Stimulated activated memory B cell treated with anti-CD40 and anti-IgM and Interleukin-4, amounts not matched to agents 10 μg/mL and 1 μg/mL and 100 μg/mL, for 72 hours (primary cell): ENCODE measurements at regions not wholly inside any gene's neighbourhood (a gene's known extent, or its start where the extent isn't known, plus 50 kb on each side); places are given as distances from the start of the nearest gene placed in this dataset.
A peak's percentile ranks its signal among the peaks of the same experiment; 100 is the strongest.

Source experiments
- ATAC-seq: fragments of 150-1000 bp; cut with Tn5 transposase; 2 replicates; pipeline ENCODE4 v1.10.0; 2021
- H3K27ac Mint-ChIP-seq: one replicate; pipeline ENCODE4 v1.8.0; 2022; ENCODE audit warnings: mild to moderate bottlenecking, mixed read lengths
- H3K27me3 Mint-ChIP-seq: one replicate; pipeline ENCODE4 v1.8.0; 2022; ENCODE audit warnings: mixed read lengths
- H3K36me3 Mint-ChIP-seq: one replicate; pipeline ENCODE4 v1.8.0; 2022; ENCODE audit warnings: mixed read lengths
- H3K4me1 Mint-ChIP-seq: one replicate; pipeline ENCODE4 v1.8.0; 2022; ENCODE audit warnings: mixed read lengths
- H3K4me3 Mint-ChIP-seq: one replicate; pipeline ENCODE4 v1.8.0; 2022; ENCODE audit warnings: mild to moderate bottlenecking, moderate library complexity, mixed read lengths
- H3K9me3 Mint-ChIP-seq: one replicate; pipeline ENCODE4 v1.8.0; 2022; ENCODE audit warnings: mixed read lengths

DNA sequence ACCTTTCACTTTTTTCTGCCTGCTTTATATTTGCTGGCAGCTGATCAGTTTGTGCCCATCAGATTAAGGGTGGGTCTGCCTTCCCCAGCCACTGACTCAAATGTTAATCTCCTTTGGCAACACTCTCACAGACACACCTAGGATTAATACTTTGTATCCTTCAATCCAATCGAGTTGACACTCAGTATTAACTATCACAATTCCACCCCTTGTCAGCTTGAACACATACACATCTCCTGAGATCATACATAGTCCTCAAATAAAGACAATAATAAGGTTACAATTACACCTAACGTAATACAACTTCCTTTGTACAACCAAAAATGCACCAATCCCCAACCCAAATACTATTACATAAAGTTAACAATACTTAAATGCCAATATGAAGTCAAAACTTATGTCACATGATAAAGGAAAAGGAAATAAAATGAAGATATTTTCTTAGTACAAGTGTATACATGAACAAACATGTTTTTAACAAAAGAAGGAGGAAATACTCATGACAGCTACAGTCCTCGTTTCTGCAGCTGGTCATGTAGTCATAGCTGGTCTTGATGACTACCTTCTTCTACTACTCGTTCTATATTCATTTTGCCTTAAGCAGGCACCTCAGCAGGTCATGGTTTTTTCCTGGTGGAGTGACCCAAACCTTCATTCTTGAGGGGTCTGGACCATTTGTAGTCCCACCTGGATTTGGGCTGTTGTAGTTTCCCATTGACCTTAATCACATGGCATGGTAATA, 96.7 kb upstream of the CABCOCO1 start:
- no peak for ATAC-seq
- no peak overlapping the region for H3K27ac Mint-ChIP-seq
- no peaks in the 10 kb centered on the region for H3K4me1 Mint-ChIP-seq
- no peak overlapping the region for H3K4me3 Mint-ChIP-seq
- no peaks in the 10 kb centered on the region for H3K36me3 Mint-ChIP-seq
- no peaks in the 10 kb centered on the region for H3K27me3 Mint-ChIP-seq
- peaks cover 3% of the 10 kb centered on the region for H3K9me3 Mint-ChIP-seq

DNA sequence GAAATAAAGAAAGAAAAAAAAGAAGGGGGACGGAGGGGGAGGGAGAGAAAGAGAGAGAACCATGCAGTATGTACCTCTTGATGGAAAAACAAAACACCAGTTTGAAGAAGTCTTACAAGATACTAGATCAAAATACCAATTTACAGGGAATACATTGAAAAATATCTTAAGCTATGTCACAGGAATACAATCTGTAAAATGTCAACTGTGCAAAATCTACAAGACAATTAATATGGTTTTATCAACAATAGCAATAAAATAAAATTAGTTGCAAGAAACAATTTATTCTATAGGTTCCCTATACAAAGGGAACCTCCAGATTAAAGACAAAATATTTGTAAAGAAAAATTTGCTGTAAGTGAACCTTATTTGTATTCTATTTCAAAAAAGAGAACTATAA, 98.3 kb upstream of the CABCOCO1 start:
- no peaks in the 10 kb centered on the region for H3K4me1 Mint-ChIP-seq
- no peaks in the 10 kb centered on the region for H3K27me3 Mint-ChIP-seq
- H3K9me3 Mint-ChIP-seq = no peaks in the 10 kb centered on the region
- no peak overlapping the region for H3K27ac Mint-ChIP-seq
- H3K4me3 Mint-ChIP-seq = no peak overlapping the region
- no peaks in the 10 kb centered on the region for H3K36me3 Mint-ChIP-seq
- ATAC-seq = no peak

DNA sequence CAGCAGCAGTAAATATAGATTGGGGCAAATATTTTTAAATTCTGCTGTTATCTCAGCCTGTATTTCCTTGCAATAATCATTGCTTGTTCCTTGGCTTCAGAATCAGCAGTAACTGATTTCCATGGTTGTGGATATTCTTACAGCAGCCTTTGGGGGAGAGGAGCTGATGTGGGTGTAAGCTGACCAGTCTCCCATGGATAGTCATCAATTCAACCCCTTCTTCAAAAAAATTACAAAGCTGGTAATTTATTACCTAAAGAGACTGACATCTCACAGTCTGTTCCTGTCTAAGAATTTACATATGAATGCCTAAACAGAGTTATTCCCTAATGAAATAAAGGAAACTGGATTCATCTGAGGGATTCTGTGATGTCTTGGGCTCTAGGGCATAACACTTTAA, 103.1 kb upstream of the CABCOCO1 start:
- peaks cover 2% of the 10 kb centered on the region for H3K9me3 Mint-ChIP-seq
- H3K4me3 Mint-ChIP-seq = no peak overlapping the region
- H3K4me1 Mint-ChIP-seq = no peaks in the 10 kb centered on the region
- H3K27ac Mint-ChIP-seq = no peak overlapping the region
- no peak for ATAC-seq
- no peaks in the 10 kb centered on the region for H3K36me3 Mint-ChIP-seq
- H3K27me3 Mint-ChIP-seq = peaks cover 12% of the 10 kb centered on the region

DNA sequence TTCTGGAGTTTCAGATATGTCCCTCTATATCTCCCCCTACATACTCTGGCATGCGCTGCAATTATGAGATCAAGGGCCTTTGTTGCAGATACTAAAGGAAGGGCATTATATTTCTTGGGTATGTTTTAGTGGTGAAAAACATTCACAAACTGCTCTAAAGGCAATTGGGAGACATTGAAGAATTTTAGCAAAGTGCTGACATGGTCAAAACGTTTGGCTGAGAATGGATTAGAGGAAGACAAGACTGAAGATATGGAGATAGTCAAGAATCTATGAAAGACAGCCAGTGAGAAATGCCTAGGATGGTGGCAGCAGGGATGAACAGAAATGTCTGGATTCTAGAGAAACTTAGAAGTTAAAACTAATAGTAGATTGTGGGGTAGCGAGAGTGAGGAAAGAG, 104.5 kb upstream of the CABCOCO1 start:
- ATAC-seq = no peak
- H3K27ac Mint-ChIP-seq = no peak overlapping the region

DNA sequence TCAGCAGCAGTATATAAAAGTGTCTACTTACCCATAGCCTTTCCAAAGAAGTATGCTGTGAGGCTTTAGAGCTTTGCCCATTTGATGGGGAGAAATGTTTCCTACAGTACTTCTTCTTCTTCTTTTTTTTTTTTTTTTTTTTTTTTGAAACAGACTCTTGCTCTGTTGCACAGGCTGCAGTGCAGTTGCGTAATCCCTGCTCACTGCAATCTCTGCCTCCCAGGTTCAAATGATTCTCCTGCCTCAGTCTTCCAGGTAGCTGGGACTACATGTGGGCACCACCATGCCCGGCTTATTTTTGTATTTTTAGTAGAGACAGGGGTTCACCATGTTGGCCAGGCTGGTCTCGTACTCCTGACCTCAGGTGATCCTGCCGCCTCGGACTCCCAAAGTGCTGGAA, 101.7 kb upstream of the TMEM26 start:
- H3K27ac Mint-ChIP-seq = no peak overlapping the region
- no peaks in the 10 kb centered on the region for H3K36me3 Mint-ChIP-seq
- peaks cover 2% of the 10 kb centered on the region for H3K9me3 Mint-ChIP-seq
- H3K27me3 Mint-ChIP-seq = peaks cover 22% of the 10 kb centered on the region
- H3K4me1 Mint-ChIP-seq = no peaks in the 10 kb centered on the region
- no peak overlapping the region for H3K4me3 Mint-ChIP-seq
- ATAC-seq = no peak

More for the DNA sequence above, 104.5 kb upstream of the CABCOCO1 start:
- peaks cover 14% of the 10 kb centered on the region for H3K27me3 Mint-ChIP-seq
- H3K4me1 Mint-ChIP-seq = no peaks in the 10 kb centered on the region
- H3K9me3 Mint-ChIP-seq = peaks cover 2% of the 10 kb centered on the region
- no peaks in the 10 kb centered on the region for H3K36me3 Mint-ChIP-seq
- H3K4me3 Mint-ChIP-seq = no peak overlapping the region

DNA sequence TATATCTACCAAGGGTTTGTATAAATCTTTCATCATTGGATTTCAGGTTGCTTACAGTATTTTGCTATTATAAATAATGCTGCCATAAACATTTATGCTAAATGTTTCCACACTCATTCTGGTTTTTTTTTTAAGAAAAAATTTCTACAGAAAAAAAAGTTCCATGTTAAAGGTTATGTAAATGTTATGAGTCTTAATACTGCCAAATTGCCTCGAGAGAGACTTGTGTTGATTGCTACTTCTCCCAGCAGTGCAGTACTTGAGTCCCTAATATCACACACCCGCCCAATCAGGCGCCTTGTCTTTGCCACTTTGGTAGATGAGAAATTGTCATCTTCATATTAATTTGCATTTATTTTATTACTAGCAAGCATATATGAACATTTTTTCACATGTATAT, 96.7 kb upstream of the TMEM26 start:
- Mint-ChIP-seq H3K27ac (no peak overlapping the region), H3K4me3 (no peak overlapping the region)

DNA sequence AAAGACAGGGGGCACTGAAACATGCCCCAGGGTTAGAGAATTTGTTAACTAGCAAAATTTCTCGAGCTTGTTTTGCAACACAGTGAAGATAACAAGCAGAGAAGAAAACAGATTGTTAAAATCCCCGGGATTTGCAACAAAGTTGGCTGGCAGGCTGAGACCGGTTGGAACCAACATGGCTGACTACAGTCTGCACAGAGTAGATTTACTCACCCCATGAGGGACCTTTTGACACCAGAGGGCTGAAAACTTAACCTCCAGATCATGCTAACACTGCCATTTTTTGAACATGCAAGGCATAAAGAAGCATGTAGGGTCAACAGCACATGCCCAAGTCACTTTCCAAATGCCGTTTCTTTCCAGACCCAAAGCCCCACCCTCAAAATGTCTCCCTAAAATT, 95.2 kb upstream of the TMEM26 start:
- Mint-ChIP-seq H3K4me1 (no peaks in the 10 kb centered on the region), H3K36me3 (no peaks in the 10 kb centered on the region), H3K9me3 (no peaks in the 10 kb centered on the region), H3K27me3 (peaks cover 9% of the 10 kb centered on the region), H3K27ac (no peak overlapping the region), H3K4me3 (no peak overlapping the region)
- ATAC-seq = no peak

More for the DNA sequence above, 96.7 kb upstream of the TMEM26 start:
- Mint-ChIP-seq H3K9me3 (no peaks in the 10 kb centered on the region), H3K4me1 (no peaks in the 10 kb centered on the region), H3K36me3 (no peaks in the 10 kb centered on the region), H3K27me3 (peaks cover 10% of the 10 kb centered on the region)
- no peak for ATAC-seq

DNA sequence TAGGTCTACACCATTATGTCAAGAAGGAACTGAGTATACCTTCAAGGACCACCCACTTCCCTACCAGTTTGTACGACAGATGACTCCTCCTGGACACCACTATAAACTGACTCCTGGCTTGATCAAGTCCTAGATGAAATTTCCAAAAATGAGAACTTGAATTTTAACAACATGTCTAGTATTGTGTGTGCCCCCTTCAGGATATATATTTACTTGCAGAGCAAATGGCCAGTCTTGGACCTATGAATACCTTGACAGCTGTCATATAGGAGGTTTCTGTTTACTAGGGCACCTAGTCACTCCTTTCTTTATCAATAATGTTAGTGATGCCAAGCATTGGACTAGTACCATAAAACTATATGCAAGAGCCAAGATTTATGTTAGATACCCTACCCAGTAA, 94.1 kb upstream of the TMEM26 start:
- Mint-ChIP-seq H3K27me3 (no peaks in the 10 kb centered on the region), H3K36me3 (no peaks in the 10 kb centered on the region)

DNA sequence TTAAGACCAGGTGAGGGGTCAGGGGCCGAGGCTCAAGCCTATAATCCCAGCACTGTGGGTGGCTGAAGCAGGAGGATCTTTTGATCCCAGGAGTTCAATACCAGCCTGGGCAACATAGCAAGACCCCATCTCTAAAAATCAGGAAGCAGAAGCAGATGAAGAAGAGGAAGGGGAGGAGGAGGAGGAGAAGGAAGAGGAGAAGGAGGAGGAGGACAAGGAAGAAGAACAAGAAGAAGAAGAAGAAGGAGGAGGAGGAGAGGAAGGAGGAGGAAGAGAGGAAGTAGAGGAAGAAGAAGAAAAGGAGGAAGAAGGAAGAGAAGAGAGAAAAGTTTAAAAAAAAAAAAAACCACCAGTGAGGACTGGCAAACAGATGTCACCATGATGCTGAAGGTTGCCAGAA, 92.0 kb upstream of the TMEM26 start:
- Mint-ChIP-seq H3K4me3 (no peak overlapping the region), H3K9me3 (no peaks in the 10 kb centered on the region), H3K27ac (no peak overlapping the region), H3K27me3 (no peaks in the 10 kb centered on the region), H3K36me3 (no peaks in the 10 kb centered on the region), H3K4me1 (no peaks in the 10 kb centered on the region)
- no peak for ATAC-seq

More for the DNA sequence above, 94.1 kb upstream of the TMEM26 start:
- Mint-ChIP-seq H3K4me1 (no peaks in the 10 kb centered on the region), H3K27ac (no peak overlapping the region), H3K4me3 (no peak overlapping the region), H3K9me3 (no peaks in the 10 kb centered on the region)
- no peak for ATAC-seq

DNA sequence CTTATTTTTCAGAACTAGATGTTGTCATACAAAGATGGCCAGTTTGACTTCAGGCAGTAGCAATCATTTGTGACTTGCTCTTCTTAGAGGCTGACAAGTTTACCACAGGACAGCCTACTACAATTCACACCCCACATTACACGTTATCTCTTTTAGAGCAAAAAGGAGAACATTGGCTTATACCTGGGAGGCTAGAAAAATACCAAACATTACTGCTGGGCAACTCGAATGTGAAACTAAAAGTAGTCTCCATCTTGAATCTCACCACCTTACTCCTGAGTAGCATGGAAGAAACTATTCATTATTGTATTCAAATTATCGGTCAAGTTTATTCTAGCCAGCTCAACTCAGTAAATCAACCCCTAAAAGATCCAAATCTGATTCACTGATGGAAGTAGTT, 90.7 kb upstream of the TMEM26 start:
- Mint-ChIP-seq H3K4me1 (no peaks in the 10 kb centered on the region), H3K36me3 (no peaks in the 10 kb centered on the region), H3K9me3 (no peaks in the 10 kb centered on the region), H3K4me3 (no peak overlapping the region), H3K27ac (no peak overlapping the region), H3K27me3 (no peaks in the 10 kb centered on the region)
- ATAC-seq = no peak

DNA sequence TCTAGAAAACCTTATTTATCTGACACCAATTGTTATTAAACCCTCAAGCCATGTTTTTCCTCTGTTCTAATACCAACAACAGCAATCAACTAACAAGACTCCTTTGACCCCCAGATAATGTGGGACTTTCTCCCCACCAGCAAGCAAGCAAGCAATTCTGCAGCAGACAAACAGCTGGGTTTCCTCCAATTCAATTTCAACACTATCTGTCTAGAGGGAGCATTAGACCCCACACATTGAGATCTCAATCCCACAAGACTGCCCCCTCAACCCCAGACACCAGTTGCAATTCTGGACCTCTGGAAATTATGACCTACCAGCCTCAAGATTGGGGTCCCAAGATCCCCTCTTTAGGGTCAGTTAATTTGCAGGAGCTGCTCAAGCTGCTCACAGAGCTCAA, 89.4 kb upstream of the TMEM26 start:
- peaks cover 9% of the 10 kb centered on the region for H3K27me3 Mint-ChIP-seq
- H3K4me3 Mint-ChIP-seq = no peak overlapping the region
- ATAC-seq = no peak
- no peaks in the 10 kb centered on the region for H3K4me1 Mint-ChIP-seq
- H3K9me3 Mint-ChIP-seq = no peaks in the 10 kb centered on the region
- no peaks in the 10 kb centered on the region for H3K36me3 Mint-ChIP-seq
- no peak overlapping the region for H3K27ac Mint-ChIP-seq

DNA sequence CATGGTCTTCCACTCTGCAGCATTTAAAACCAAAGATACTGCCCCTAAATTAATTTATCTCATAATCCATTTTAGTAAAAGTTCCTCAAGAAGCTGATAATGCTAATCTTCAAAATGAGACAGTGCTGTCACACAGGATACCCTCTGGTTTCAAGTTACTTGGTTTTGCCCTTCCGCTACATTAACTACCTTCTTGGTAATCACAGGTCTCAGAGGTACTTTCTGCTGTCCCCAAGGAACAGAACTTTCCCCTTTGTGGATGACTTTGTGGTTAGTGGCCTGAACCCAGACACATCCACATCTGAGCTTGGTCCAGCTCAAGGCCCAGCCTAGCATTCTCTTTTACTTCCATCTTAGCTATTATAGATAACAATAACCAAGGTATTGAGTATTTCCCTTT, 88.8 kb upstream of the TMEM26 start:
- no peaks in the 10 kb centered on the region for H3K4me1 Mint-ChIP-seq
- no peaks in the 10 kb centered on the region for H3K36me3 Mint-ChIP-seq
- H3K4me3 Mint-ChIP-seq = no peak overlapping the region
- ATAC-seq = peak; percentile 69
- no peaks in the 10 kb centered on the region for H3K9me3 Mint-ChIP-seq
- peaks cover 9% of the 10 kb centered on the region for H3K27me3 Mint-ChIP-seq
- no peak overlapping the region for H3K27ac Mint-ChIP-seq

DNA sequence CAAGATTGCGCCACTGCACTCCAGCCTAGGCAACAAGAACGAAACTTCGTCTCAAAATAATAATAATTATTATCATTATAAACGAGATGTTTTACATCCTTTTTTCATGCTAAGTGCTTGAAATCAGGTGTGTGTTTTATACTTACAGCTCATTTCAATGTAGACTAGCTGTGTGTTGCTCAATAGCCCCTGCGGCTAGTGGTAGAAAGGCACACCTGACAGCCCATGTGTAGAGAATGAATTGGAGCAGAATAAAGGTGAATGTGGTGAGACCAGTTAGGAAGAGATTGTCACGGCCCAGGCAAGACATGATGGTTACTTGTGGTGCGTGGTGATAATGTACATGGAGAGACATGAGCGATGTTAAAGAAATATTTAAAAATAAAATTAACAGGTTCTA, 86.7 kb upstream of the TMEM26 start:
- H3K4me1 Mint-ChIP-seq = no peaks in the 10 kb centered on the region
- ATAC-seq = no peak
- no peak overlapping the region for H3K27ac Mint-ChIP-seq
- H3K27me3 Mint-ChIP-seq = peaks cover 9% of the 10 kb centered on the region
- no peaks in the 10 kb centered on the region for H3K36me3 Mint-ChIP-seq
- H3K4me3 Mint-ChIP-seq = no peak overlapping the region
- no peaks in the 10 kb centered on the region for H3K9me3 Mint-ChIP-seq

DNA sequence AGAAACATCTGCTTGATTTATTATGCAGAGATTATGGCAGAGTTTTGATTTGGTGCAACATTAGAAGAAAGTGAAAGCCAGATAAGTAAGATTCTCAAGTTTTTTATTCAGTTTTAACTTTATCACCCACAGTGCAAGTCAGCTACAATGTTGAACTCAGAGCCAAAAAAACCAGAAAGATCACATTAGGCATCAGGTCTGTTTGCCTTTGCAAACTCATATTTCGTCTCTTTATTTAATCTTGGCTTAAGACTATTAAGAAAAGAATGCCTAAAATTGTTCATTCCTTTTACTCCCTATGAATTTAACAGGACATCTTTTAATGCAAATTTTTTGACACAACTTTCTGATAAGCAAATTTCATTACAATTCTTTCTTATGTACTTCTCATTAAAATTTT, 76.0 kb upstream of the TMEM26 start:
- no peak for ATAC-seq
- Mint-ChIP-seq H3K4me3 (no peak overlapping the region), H3K4me1 (no peaks in the 10 kb centered on the region), H3K36me3 (no peaks in the 10 kb centered on the region), H3K27ac (no peak overlapping the region), H3K9me3 (no peaks in the 10 kb centered on the region), H3K27me3 (peaks cover 12% of the 10 kb centered on the region)

DNA sequence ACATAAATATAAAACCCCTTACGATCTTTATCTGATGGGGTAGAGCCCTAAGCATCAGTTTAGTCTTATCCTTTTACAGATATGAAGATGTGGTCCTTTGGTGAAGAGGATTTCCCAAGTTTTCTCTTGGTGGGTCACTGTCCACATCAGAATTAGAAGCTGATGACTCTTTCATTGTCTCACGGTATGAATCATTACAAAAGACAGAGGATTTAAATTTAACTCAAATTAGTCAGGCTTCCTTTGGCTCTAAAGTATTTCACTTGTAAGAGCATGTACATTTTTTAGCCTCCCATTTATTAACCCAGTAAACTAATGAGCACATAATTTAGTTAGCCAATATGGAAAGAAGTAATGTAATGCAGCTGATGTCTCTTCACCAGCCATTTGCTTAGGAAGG, 49.9 kb upstream of the TMEM26 start:
- no peak overlapping the region for H3K4me3 Mint-ChIP-seq
- no peaks in the 10 kb centered on the region for H3K36me3 Mint-ChIP-seq
- H3K4me1 Mint-ChIP-seq = no peaks in the 10 kb centered on the region
- H3K27ac Mint-ChIP-seq = no peak overlapping the region
- H3K9me3 Mint-ChIP-seq = no peaks in the 10 kb centered on the region
- no peak for ATAC-seq
- H3K27me3 Mint-ChIP-seq = peaks cover 7% of the 10 kb centered on the region
